Heart right ventricle (tissue), 16 donors: ENCODE measurements at regions not wholly inside any gene's neighbourhood (a gene's known extent, or its start where the extent isn't known, plus 50 kb on each side); places are given as distances from the start of the nearest gene placed in this dataset.

Experiments
- ATAC-seq, 8 donors: fragments of 200-7000 bp; cut with Tn5 transposase; one replicate each; pipeline ENCODE4 v1.9.1; 2020; ENCODE audit warnings: mild to moderate bottlenecking in 8 of 8, moderate library complexity in 8 of 8, moderate number of reproducible peaks in 1 of 8
- DNase-seq, 2 donors: peaks; one replicate each; pipeline ENCODE4 v3.0.0-alpha.2; 2020
- H3K27ac ChIP-seq, 10 donors: fragments of 200-600 bp; sonication (generic) in 2 of 10; one replicate each; pipeline versions ENCODE4 v1.5.0 to v1.8.0; 2020 to 2022; ENCODE audit warnings: mild to moderate bottlenecking in 3 of 10
- H3K27me3 ChIP-seq, 7 donors: fragments of 200-600 bp; one replicate each; pipeline ENCODE4 v1.8.0; 2021 to 2022; ENCODE audit warnings: mild to moderate bottlenecking in 2 of 7
- H3K36me3 ChIP-seq, 9 donors: fragments of 200-600 bp; sonication (generic) in 1 of 9; one replicate each; pipeline versions ENCODE4 v1.5.0 to v1.8.0; 2020 to 2022; ENCODE audit warnings: mild to moderate bottlenecking in 2 of 9
- H3K4me1 ChIP-seq, 9 donors: fragments of 200-600 bp; sonication (generic) in 1 of 9; one replicate each; pipeline versions ENCODE4 v1.5.0 to v1.8.0; 2020 to 2022; ENCODE audit warnings: mild to moderate bottlenecking in 4 of 9
- H3K4me3 ChIP-seq, 10 donors: fragments of 200-600 bp; sonication (generic) in 2 of 10; one replicate each; pipeline versions ENCODE4 v1.5.0 to v1.8.0; 2020 to 2022; ENCODE audit warnings: mild to moderate bottlenecking in 7 of 10, moderate library complexity in 2 of 10
- H3K9me3 ChIP-seq, 11 donors: fragments of 200-600 bp in 10 of 11; sonication (generic) in 2 of 11; one replicate each; pipeline versions ENCODE4 v1.5.0 to v1.8.0; 2013 to 2022; ENCODE audit warnings: mild to moderate bottlenecking in 2 of 11, control low read depth in 1 of 11, moderate library complexity in 1 of 11
- WGBS, 2 donors: extraction: QIAGEN DNeasy Blood & Tissue Kit; methylation state at CpG; one replicate each; pipeline ENCODE4 v1.1.7; 2013; ENCODE audit warnings: inconsistent platforms in 1 of 2; 5-methylcytosine and 5-hydroxymethylcytosine counted together
- intact Hi-C, 10 donors: fragments of 100-400 bp; cut with DNase I; formaldehyde crosslinking; loops; one replicate each; pipeline versions ENCODE4 v1.11.1 to v1.14.2; 2022
- TF ChIP-seq, protein P1 (sequence below), 9 donors: fragments of 200-600 bp; sonication (generic) in 2 of 9; IDR thresholded peaks; one replicate each; pipeline versions ENCODE4 v1.5.0 to v1.8.0; 2021 to 2022; ENCODE audit warnings: antibody characterized with exemption in 9 of 9, mild to moderate bottlenecking in 5 of 9, moderate library complexity in 1 of 9
- donor health status: Arrhythmogenic right ventricular cardiomyopathy.
- donor health status: ischemic (EF 13 %, LVEDD 7.1; RV severe dilation, severe dysfunction).
- donor health status: healthy with polysubstance abuse.
- donor health status: DM: no; HTN: yes; CAD: no.
- donor health status: DM: no; HTN: no; CAD: no.
- donor health status: ischemic (EF 25% LVEDD 6.9; RV normal size, moderate dysfunction).
- donor health status: ischemic (EF 25% LVEDD 5.7; RV mildly dilated, moderate dysfunction).
- donor health status: healthy.
- donor health status: DM: yes; HTN: yes; CAD: no.
- donor health status: Ischemic cardiomyopathy.
- donor health status: ischemic (EF 35%, LVEDD 5.7; RV mildly dilated, moderate dysfunction).
- donor health status: nonischemic (EF 11% LVEDD 7.7; RV severe dilation, severe dysfunction).
- donor health status: DM: yes; HTN: yes; CAD: no.
- donor health status: PGD.
- donor health status: ischemic (EF 29% LVEDD 5.4; RV normal size, mild dysfunction).
- donor health status: nonischemic (EF 23%, LVEDD 6.1; RV moderate dilation, normal function).

DNA sequence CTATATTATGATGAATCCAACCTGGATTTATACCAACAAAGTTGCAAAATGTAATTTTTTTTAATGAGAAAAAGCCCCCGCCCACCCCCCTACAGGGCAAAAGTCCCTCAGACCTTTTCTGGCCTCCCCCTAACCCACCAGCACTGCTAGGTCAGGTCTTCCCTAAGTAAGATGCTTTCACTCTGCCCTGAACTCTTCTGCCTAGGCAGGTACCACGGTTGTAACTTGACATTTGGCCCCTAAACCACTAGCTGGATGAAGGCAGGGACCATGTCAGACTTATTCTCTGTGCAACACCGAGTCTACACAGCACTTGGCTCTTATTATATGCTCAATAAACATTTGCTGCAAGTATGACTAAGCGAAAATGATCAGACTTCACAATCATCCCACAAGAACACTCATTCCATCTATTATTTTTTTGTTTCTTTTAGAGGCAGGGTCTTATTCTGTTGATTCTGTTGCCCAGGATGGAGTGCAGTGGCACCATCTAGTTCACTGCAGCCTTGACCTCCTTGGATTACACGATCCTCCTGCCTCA lies 63.2 kb downstream of the SPRING1 start:
- peaks cover 6 to 46% (median 22%) of the 10 kb centered on the region in 9 donors for H3K4me1 ChIP-seq
- WGBS, 2 donors: 88 to 92% methylated on average over 5 of the region's 5 CpGs
- ATAC-seq: no peak
- no peak for DNase-seq
- H3K27ac ChIP-seq: peak overlapping the region in 9 of 10 donors; percentile 17 to 83 (median 49)
- H3K36me3 ChIP-seq: no peaks in the 10 kb centered on the region
- no peaks in the 10 kb centered on the region for H3K27me3 ChIP-seq
- intact Hi-C loops: loop anchor here in 2 of 10 donors (5.0 kb wide), 2 partner anchors 72 to 77 kb away; no protein-coding TSS in a partner anchor
- H3K4me3 ChIP-seq: no peak overlapping the region
- TF ChIP-seq, protein P1, sequence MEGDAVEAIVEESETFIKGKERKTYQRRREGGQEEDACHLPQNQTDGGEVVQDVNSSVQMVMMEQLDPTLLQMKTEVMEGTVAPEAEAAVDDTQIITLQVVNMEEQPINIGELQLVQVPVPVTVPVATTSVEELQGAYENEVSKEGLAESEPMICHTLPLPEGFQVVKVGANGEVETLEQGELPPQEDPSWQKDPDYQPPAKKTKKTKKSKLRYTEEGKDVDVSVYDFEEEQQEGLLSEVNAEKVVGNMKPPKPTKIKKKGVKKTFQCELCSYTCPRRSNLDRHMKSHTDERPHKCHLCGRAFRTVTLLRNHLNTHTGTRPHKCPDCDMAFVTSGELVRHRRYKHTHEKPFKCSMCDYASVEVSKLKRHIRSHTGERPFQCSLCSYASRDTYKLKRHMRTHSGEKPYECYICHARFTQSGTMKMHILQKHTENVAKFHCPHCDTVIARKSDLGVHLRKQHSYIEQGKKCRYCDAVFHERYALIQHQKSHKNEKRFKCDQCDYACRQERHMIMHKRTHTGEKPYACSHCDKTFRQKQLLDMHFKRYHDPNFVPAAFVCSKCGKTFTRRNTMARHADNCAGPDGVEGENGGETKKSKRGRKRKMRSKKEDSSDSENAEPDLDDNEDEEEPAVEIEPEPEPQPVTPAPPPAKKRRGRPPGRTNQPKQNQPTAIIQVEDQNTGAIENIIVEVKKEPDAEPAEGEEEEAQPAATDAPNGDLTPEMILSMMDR (IDR thresholded peaks at IDR 0.05): no peak
- peaks cover 0 to 7% (median 0%) of the 10 kb centered on the region in 11 donors for H3K9me3 ChIP-seq

- intact Hi-C loops: no loop called here
- Histone ChIP-seq H3K9me3 (peaks cover 0 to 7% (median 0%) of the 10 kb centered on the region in 11 donors), H3K27me3 (no peaks in the 10 kb centered on the region), H3K36me3 (no peaks in the 10 kb centered on the region), H3K4me3 (no peak overlapping the region), H3K27ac (peak overlapping the region in 2 of 10 donors; percentile 49 to 83), H3K4me1 (peaks cover 6 to 46% (median 22%) of the 10 kb centered on the region in 9 donors)
- DNase-seq (no peak), ATAC-seq (no peak)
- TF ChIP-seq, protein P1 (IDR thresholded peaks at IDR 0.05): no peak
- WGBS, 2 donors: 86 to 87% methylated on average over 8 of the region's 8 CpGs
Observed at GRCh38 chr12:116673681-116674111, 64.2 kb downstream of the SPRING1 start.

DNA sequence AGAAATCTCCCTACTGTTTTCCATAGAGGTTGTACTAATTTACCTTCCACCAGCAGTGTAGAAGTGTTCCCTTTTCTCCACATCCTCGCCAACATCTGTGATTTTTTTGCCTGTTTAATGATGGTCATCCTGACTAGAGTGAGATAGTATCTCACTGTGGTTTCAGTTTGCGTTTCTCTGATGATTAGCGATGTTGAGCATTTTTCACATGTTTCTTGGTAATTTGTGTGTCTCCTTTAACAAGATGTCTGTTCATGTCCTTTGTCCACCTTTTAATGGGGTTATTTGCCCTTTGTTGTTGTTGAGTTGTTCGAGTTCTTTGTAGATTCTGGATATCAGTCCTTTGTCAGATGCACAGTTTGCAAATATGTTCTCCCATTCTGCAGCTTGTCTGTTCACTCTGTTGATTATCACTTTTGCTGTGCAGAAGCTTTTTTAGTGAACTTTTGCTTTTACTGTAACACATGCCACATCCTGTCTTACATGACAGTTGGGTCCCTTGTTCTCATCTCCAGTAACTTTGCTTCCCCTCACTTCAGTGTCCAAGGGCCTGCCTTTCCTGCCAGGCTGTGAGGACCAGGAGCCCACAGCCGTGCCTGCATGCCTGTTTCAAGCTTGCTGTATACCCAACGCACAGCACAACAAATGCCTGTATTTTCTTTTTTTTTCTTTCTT lies 64.9 kb downstream of the SPRING1 start:
- ATAC-seq (no peak), DNase-seq (no peak)
- H3K4me3 ChIP-seq: no peak overlapping the region
- peak overlapping the region in 1 of 10 donors; percentile 13 for H3K27ac ChIP-seq
- H3K4me1 ChIP-seq: peaks cover 6 to 45% (median 22%) of the 10 kb centered on the region in 9 donors
- no peaks in the 10 kb centered on the region for H3K36me3 ChIP-seq
- intact Hi-C loops: no loop called here
- H3K9me3 ChIP-seq: peaks cover 0 to 7% (median 0%) of the 10 kb centered on the region in 11 donors
- no peaks in the 10 kb centered on the region for H3K27me3 ChIP-seq
- 66 to 73% methylated on average over 6 of the region's 6 CpGs for WGBS, 2 donors
- TF ChIP-seq, protein P1 (IDR thresholded peaks at IDR 0.05): no peak

DNA sequence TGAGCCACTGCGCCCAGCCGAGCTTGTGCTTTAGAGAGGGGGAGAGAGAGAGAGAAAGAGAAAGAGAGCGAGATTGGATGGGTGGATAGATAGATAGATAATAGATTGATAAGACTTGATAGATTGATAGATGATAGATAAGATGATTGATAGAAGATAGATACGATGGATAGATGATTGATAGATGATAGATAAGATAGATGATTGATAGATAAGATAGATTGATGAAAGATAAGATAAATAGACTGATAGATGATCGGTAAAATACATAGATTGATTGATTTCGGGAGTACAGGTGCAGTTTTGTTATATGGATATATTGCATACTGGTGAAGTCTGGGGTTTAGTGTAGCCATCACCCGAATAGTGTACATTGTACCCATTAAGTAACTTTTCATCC lies 65.9 kb downstream of the SPRING1 start:
- ATAC-seq: no peak

More for the DNA sequence above, 65.9 kb downstream of the SPRING1 start:
- WGBS, 2 donors: 80 to 88% methylated on average over 7 of the region's 7 CpGs
- Histone ChIP-seq H3K27me3 (no peaks in the 10 kb centered on the region), H3K9me3 (peaks cover 0 to 7% (median 0%) of the 10 kb centered on the region in 11 donors), H3K4me1 (peaks cover 6 to 35% (median 15%) of the 10 kb centered on the region in 9 donors), H3K27ac (no peak overlapping the region), H3K4me3 (no peak overlapping the region), H3K36me3 (no peaks in the 10 kb centered on the region)
- intact Hi-C loops: no loop called here
- TF ChIP-seq, protein P1 (IDR thresholded peaks at IDR 0.05): no peak
- no peak for DNase-seq
